ENCODE measurements at regions not wholly inside any gene's neighbourhood (a gene's known extent, or its start where the extent isn't known, plus 50 kb on each side); places are given as distances from the start of the nearest gene placed in this dataset.

DNA sequence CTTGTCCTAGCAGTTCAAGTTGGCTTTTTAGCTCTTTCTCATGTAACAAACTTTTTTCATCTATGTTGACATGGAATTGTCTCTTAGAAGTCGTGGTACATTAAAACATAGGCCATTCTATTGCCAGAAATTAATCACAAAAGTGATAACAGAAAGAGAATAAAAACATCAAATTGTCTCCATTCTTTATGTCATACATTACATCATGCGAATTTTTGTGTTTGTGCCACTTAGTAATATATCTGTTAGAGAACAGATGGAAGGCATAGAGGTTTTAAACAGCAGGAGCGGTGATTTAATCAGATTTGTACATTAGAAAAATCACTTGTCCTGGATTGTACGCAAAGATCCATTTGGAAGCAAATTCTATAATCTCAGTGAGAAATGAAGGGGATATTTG lies 136.5 kb upstream of the CDH20 start:
- TF ChIP-seq, protein P1, sequence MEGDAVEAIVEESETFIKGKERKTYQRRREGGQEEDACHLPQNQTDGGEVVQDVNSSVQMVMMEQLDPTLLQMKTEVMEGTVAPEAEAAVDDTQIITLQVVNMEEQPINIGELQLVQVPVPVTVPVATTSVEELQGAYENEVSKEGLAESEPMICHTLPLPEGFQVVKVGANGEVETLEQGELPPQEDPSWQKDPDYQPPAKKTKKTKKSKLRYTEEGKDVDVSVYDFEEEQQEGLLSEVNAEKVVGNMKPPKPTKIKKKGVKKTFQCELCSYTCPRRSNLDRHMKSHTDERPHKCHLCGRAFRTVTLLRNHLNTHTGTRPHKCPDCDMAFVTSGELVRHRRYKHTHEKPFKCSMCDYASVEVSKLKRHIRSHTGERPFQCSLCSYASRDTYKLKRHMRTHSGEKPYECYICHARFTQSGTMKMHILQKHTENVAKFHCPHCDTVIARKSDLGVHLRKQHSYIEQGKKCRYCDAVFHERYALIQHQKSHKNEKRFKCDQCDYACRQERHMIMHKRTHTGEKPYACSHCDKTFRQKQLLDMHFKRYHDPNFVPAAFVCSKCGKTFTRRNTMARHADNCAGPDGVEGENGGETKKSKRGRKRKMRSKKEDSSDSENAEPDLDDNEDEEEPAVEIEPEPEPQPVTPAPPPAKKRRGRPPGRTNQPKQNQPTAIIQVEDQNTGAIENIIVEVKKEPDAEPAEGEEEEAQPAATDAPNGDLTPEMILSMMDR (IDR thresholded peaks at IDR 0.05): no peak
- TF ChIP-seq POLR2A (IDR thresholded peaks at IDR 0.05): no peak
